ENCODE measurements at regions not wholly inside any gene's neighbourhood (a gene's known extent, or its start where the extent isn't known, plus 50 kb on each side); places are given as distances from the start of the nearest gene placed in this dataset.
"Not testable (repeated sequence)": the region's sequence is repeated elsewhere in the genome, so short reads cannot be mapped to it uniquely, and the experiment has no call there.

DNA sequence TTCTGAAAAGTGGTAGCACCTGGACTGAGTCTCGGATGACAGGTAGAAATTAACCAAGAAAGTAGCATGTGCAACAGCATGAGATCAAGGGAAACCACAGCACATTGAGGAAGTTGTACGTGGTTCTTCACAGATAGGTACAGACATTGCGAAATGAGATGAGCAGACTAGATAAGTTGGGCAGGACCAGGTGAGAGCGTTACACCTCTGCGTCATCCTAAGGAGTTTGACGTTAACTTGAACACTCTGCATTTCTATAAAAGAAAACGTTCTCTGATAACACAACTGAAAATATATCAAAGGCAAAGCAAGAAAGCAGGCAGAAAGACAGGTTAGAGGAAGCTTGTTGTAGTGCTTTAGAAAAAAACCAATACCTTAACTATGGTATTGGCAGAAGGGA is 98.5 kb upstream of the RASSF8 start:
- DNase-seq (ENCODE audit: extremely low read depth, low read depth), result no peak

DNA sequence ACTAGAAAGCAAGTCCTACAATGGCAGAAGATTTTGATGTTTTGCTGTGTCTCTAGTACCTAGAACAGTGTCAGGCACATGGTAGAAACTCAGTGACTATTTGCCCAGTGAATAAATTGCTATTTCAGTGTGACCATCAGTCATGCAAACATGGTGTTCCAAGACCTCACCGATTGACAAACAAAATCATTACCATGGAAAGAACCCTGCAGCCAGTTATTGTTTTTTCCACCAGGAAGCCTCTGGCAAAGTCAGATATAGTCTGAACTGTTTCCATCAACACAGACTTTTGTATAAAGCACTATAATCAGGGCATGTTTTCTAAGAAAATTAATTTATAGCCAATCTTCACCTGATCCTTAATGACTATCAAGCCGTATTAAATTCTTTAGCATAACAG is 97.3 kb upstream of the RASSF8 start:
- DNase-seq (ENCODE audit: extremely low read depth, low read depth), result no peak

GRCh38 chr12:25864306-25865276 is 93.9 kb upstream of the RASSF8 start:
- no peak for DNase-seq (ENCODE audit: extremely low read depth, low read depth)

- DNase-seq (ENCODE audit: extremely low read depth, low read depth), result no peak
Observed at GRCh38 chr12:25866586-25867378, 91.7 kb upstream of the RASSF8 start.

- DNase-seq (ENCODE audit: extremely low read depth, low read depth), result no peak
Observed at GRCh38 chr12:25868193-25868592, 90.3 kb upstream of the RASSF8 start.

- no peak for DNase-seq (ENCODE audit: extremely low read depth, low read depth)
Observed at GRCh38 chr12:25872137-25872536, 86.3 kb upstream of the RASSF8 start.

DNA sequence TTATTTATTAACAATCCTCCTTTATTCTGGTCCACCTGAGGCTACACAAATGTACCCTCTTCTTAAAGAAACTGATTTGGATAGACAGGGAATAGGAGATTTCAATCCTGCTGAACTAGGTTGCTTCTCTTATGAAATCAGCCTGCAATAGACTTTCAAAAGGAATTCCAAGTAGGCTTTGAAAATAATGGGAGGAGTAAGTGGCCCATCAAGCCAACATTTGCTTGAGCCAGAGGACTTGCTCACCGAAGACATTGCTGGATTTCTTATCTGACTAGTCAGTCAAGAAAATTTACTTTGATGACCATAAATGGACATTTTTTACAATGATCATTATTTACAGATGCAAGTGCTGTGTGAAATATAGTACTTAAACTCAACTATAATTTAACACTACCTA is 82.8 kb upstream of the RASSF8 start:
- no peak for DNase-seq (ENCODE audit: extremely low read depth, low read depth)

- no peak for DNase-seq (ENCODE audit: extremely low read depth, low read depth)
Observed at GRCh38 chr12:25876383-25877045, 82.0 kb upstream of the RASSF8 start.

DNA sequence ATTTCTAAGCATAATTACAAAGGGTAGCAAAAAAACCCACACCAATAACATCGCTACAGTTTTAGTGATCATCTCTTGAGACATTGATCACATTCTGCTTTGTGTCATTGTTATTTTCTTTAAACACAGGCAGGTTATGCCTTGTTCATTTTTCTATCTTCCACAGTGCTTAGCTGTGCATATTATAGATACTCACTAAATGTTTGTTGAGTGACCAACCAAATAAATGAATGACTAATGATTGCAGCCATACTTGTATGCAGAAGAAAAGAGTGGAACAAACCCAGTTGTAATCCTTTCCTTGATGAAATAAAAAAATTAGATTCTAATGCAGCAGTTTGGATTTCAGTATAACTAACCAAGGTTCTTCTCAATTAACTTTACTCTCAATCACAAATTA is 81.0 kb upstream of the RASSF8 start:
- no peak for DNase-seq (ENCODE audit: extremely low read depth, low read depth)

DNA sequence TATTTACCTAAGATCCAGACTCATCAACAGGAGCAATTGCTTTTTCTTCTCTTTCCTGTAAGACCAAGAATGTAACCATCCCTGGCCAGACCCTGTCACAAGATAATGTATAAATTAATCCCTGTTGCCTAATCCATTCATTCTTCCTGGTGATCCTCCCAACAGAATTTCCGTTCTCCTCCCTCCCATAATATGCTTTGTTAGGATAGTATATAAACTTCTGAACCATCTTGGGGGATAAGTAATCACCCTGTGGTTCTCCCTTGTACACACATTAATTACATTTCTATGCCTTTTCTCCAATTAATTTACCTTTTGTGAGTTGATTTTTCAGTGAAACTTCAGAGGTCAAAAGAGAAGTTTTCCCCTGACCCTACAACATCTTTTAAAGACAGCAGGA is 76.2 kb upstream of the RASSF8 start:
- no peak for DNase-seq (ENCODE audit: extremely low read depth, low read depth)

DNA sequence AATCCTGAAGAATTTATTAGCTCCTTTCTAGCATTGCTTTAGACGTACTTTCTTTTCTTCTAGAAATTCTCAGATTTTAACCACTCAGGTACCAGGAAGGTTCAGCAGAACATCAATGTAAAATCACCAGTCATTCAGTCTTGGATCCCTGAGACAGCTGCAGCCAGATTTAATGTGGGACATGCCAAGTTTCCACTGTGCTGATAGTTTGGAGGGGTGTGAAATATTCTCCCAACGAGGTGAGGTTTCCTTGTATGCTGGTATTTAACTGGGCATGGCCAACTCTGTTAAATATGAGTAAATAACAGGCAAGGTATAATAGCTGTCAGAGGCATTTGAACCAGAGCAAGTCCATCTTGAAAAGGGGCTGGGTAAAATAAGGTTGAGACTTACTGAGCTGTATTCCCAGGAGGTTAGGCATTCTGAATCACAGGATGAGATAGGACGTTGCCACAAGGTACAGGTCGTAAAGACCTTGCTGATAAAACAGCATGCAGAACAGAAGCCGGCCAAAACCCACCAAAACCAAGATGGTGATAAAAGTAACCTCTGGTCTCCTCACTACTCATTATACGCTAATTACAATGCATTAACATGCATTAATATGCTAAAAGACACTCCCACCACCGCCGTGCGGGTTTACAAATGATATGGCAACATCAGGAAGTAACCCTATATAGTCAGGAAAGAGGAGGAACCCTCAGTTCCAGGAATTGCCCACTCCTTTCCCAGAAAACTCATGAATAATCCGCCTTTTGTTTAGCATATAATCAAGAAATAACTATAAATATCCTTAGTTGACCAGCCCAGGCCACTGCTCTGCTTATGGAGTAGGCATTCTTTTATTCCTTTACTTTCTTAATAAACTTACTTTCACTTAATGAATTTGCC is 75.2 kb upstream of the RASSF8 start:
- DNase-seq (ENCODE audit: extremely low read depth, low read depth), result no peak

DNA sequence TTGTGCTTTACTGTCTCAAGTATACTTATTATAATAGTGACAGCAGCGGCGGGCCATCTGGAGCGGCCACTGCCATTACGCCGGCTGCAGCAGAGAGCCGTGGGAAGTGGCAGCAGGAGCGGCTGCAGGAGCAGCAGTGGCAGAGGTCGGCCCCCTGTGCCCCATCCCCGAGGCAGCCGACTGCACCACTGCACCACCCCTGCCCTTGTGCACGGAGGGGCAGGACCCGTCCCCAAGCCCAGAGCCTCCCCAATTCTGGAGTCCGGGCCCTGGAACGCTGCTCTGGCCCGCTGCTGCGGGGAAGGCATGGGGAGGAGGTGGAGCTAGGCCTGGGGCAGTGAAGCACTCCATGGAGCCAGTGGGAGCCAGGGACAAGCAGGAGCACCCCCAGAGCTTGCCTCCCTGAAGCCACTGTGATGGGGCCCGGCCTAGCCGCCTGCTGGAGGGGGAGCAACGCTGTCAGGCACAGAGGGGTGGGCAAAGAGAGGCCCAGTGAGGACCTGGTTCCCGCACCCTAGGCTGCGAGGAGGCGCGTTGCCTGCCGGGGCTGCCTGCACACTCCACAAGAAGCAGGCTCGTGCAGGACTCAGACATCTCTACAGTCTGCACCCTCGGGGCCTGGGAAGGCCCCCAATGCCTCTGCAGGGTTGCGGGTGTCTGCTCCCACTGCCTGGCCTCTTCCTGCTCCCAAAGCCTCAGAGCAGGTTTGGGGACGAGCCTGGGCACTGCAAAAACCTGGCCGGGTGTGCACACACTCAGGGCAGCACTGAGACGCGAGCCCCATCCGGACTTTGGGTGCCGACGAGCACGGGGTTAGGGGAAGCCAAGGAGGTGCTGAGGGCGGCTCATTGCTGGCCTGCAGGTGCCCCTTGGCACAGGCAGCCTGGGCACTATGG is 74.2 kb upstream of the RASSF8 start:
- DNase-seq (ENCODE audit: extremely low read depth, low read depth), result no peak

DNA sequence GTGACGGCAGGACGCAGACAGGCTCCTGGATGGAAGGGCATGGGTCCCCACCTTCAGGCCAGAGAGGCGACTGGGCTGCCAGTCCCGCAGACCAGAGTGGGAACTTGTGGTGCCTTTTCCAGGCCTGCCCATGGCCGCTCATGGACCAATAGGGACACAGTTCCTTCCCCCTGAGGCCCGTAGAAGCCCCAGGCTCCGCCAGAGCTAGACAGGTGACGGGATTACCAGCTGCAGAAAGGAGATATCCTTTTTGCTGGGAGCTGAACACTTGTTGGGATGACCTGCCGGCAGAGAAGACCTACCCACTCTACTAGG is 73.6 kb upstream of the RASSF8 start:
- DNase-seq (ENCODE audit: extremely low read depth, low read depth), result no peak

- no peak for DNase-seq (ENCODE audit: extremely low read depth, low read depth)
Observed at GRCh38 chr12:25886396-25886795, 72.1 kb upstream of the RASSF8 start.

DNA sequence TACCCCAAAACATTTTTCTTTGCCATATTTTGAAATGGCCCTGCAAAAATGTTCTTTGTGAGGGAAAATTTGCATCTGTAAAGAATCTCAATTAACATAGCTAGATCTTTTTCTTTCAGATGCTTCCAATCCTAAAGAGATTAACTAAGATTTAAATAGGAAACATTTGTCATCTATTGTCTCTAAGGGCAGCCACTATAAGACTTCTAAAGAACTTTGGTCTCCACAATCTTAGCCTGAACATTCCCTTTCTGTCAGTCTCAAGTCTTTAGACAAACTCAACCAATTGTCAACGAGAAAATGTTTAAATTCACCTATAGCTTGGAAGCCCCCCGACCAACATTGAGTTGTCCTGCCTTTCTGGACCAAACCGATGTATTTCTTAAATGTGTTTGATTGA is 71.1 kb upstream of the RASSF8 start:
- DNase-seq (ENCODE audit: extremely low read depth, low read depth), result no peak

DNA sequence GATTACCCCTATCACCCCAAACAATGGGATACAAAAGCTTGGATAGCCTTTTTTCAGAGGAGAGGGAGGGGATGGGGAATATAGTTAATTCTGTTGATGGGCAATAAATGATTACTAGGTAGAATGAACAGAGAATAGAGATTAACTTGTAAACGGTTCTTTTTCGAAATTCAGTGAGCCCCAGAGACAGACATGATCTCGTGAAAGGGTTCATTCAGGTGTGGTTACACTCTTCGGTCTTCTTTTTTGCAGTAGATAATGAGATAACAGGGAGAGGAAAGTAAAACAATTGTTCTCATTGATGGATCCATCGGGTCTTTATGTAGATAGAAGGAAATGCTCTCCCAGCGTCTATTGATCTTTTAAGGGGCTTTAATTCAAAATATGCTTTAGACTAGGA is 69.3 kb upstream of the RASSF8 start:
- DNase-seq (ENCODE audit: extremely low read depth, low read depth), result no peak

GRCh38 chr12:25891095-25891494 is 67.4 kb upstream of the RASSF8 start:
- not testable (repeated sequence) for DNase-seq (ENCODE audit: extremely low read depth, low read depth)

DNA sequence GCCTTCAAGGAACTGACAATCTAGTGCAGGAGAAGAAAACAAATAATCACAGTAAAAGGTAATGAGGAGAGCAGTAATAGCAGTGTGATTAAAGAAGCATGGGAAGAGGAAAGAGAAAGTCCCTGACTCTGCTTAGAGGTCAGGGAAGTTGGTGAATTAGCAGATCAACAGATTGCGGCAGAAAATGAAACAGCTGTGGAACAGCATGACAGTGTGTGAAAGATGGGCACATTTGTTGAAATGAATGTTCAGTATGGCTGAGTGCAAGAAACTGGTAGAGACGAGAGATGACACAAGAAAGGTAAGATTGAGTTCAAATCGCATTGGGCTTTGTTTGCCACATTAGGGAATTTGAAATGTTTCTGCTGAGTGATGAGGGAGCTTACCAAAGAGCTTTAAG is 63.7 kb upstream of the RASSF8 start:
- DNase-seq (ENCODE audit: extremely low read depth, low read depth), result no peak

GRCh38 chr12:25896981-25897380 is 61.5 kb upstream of the RASSF8 start:
- no peak for DNase-seq (ENCODE audit: extremely low read depth, low read depth)

Data from NCI-H460 (cell line).